CD14-positive monocyte (primary cell): ENCODE measurements at regions not wholly inside any gene's neighbourhood (a gene's known extent, or its start where the extent isn't known, plus 50 kb on each side); places are given as distances from the start of the nearest gene placed in this dataset.

Experiments used
- DNase-seq, 3 donors: peaks; one replicate each; pipeline ENCODE4 v3.0.0-alpha.2; 2011 to 2022
- H2AFZ ChIP-seq: 2 replicates; pipeline ENCODE4 v1.6.0; 2012; ENCODE audit warnings: mild to moderate bottlenecking, low read depth, low read length, inconsistent platforms; ENCODE audit not compliant: insufficient read depth, poor library complexity, severe bottlenecking
- H3K27ac ChIP-seq, 2 donors: 1 replicate in 1 of 2; 2 replicates in 1 of 2; pipeline ENCODE4 v1.5.1; 2012 to 2013; ENCODE audit warnings: low read length in 2 of 2, control low read depth in 1 of 2, inconsistent platforms in 1 of 2, low read depth in 1 of 2, mild to moderate bottlenecking in 1 of 2
- H3K27me3 ChIP-seq, 2 donors: one replicate each; pipeline versions ENCODE4 v1.6.0 to v1.6.1; 2011 to 2013; ENCODE audit warnings: low read length in 2 of 2; ENCODE audit not compliant: control insufficient read depth in 2 of 2, insufficient read depth in 2 of 2
- H3K36me3 ChIP-seq, 2 donors: replicated peaks in 1 of 2; 1 replicate in 1 of 2; 2 replicates in 1 of 2; pipeline versions ENCODE4 v1.5.1 to v1.6.1; 2012 to 2013; ENCODE audit warnings: low read length in 2 of 2, control low read depth in 1 of 2, inconsistent platforms in 1 of 2, mild to moderate bottlenecking in 1 of 2; ENCODE audit not compliant: insufficient read depth in 2 of 2, control insufficient read depth in 1 of 2
- H3K4me1 ChIP-seq, 2 donors: 1 replicate in 1 of 2; 2 replicates in 1 of 2; pipeline versions ENCODE4 v1.5.1 to v1.6.1; 2012 to 2013; ENCODE audit warnings: low read length in 2 of 2, control low read depth in 1 of 2, inconsistent platforms in 1 of 2, mild to moderate bottlenecking in 1 of 2, moderate library complexity in 1 of 2; ENCODE audit not compliant: insufficient read depth in 2 of 2, control insufficient read depth in 1 of 2
- H3K4me2 ChIP-seq: replicated peaks from 2 replicates; pipeline ENCODE3; 2012; ENCODE audit warnings: low read length, moderate library complexity, mild to moderate bottlenecking; ENCODE audit not compliant: poor library complexity, severe bottlenecking; ENCODE audit errors: extremely low read depth
- H3K4me3 ChIP-seq, 3 experiments: fragments of 200-600 bp in 1 of 3; sonication (generic) in 1 of 3; replicated peaks in 1 of 3; 1 replicate in 2 of 3; 2 replicates in 1 of 3; pipeline ENCODE4 v1.5.1; 2011 to 2013; ENCODE audit warnings: low read length in 3 of 3, mild to moderate bottlenecking in 3 of 3, control low read depth in 2 of 3, low read depth in 2 of 3, inconsistent platforms in 1 of 3, moderate library complexity in 1 of 3
- H3K79me2 ChIP-seq: 2 replicates; pipeline ENCODE4 v1.6.0; 2012; ENCODE audit warnings: mild to moderate bottlenecking, control low read depth, inconsistent platforms, low read length, moderate library complexity; ENCODE audit not compliant: insufficient read depth
- H3K9ac ChIP-seq: 2 replicates; pipeline ENCODE4 v1.6.0; 2017; ENCODE audit warnings: low read length, mild to moderate bottlenecking; ENCODE audit not compliant: insufficient read depth, poor library complexity, severe bottlenecking
- H3K9me3 ChIP-seq, 2 donors: replicated peaks in 1 of 2; 1 replicate in 1 of 2; 2 replicates in 1 of 2; pipeline versions ENCODE4 v1.5.1 to v1.6.1; 2012 to 2013; ENCODE audit warnings: low read length in 2 of 2, control low read depth in 1 of 2; ENCODE audit not compliant: control insufficient read depth in 1 of 2, insufficient read depth in 1 of 2
- H4K20me1 ChIP-seq: 2 replicates; pipeline ENCODE4 v1.6.0; 2012; ENCODE audit warnings: mild to moderate bottlenecking, low read length, control low read depth, moderate library complexity; ENCODE audit not compliant: insufficient read depth
- H3K27ac Mint-ChIP-seq, 7 donors: one replicate each; pipeline ENCODE4 v1.8.0; 2020; ENCODE audit warnings: mild to moderate bottlenecking in 7 of 7, mixed read lengths in 7 of 7, moderate library complexity in 6 of 7, inconsistent platforms in 2 of 7
- H3K27me3 Mint-ChIP-seq, 3 donors: one replicate each; pipeline ENCODE4 v1.8.0; 2021 to 2022; ENCODE audit warnings: low read depth in 3 of 3, mild to moderate bottlenecking in 3 of 3, mixed read lengths in 3 of 3, moderate library complexity in 3 of 3, inconsistent platforms in 1 of 3
- H3K36me3 Mint-ChIP-seq, 2 donors: one replicate each; pipeline ENCODE4 v1.8.0; 2020; ENCODE audit warnings: mixed read lengths in 2 of 2, inconsistent platforms in 1 of 2, mild to moderate bottlenecking in 1 of 2
- H3K4me1 Mint-ChIP-seq: one replicate; pipeline ENCODE4 v1.8.0; 2020; ENCODE audit warnings: mild to moderate bottlenecking, mixed read lengths
- H3K4me3 Mint-ChIP-seq, 2 donors: one replicate each; pipeline ENCODE4 v1.8.0; 2020; ENCODE audit warnings: mild to moderate bottlenecking in 2 of 2, mixed read lengths in 2 of 2, moderate library complexity in 1 of 2
- H3K9me3 Mint-ChIP-seq, 7 donors: one replicate each; pipeline ENCODE4 v1.8.0; 2020 to 2022; ENCODE audit warnings: mixed read lengths in 7 of 7, mild to moderate bottlenecking in 6 of 7, moderate library complexity in 6 of 7, inconsistent platforms in 2 of 7
- WGBS: methylation state at CpG from one replicate; pipeline ENCODE4 v1.1.5; 2013; ENCODE audit warnings: missing lambda C conversion rate; ENCODE audit not compliant: insufficient coverage; 5-methylcytosine and 5-hydroxymethylcytosine counted together
- intact Hi-C, 2 donors: fragments of 100-400 bp; cut with micrococcal nuclease; formaldehyde crosslinking; loops; one replicate each; pipeline versions ENCODE4 v1.15.0 to v1.15.1; 2023
- TF ChIP-seq, protein P1 (sequence below): fragments of 200-600 bp; IDR thresholded peaks from one replicate; pipeline ENCODE4 v1.8.0; 2022; ENCODE audit warnings: antibody characterized with exemption, mild to moderate bottlenecking

DNA sequence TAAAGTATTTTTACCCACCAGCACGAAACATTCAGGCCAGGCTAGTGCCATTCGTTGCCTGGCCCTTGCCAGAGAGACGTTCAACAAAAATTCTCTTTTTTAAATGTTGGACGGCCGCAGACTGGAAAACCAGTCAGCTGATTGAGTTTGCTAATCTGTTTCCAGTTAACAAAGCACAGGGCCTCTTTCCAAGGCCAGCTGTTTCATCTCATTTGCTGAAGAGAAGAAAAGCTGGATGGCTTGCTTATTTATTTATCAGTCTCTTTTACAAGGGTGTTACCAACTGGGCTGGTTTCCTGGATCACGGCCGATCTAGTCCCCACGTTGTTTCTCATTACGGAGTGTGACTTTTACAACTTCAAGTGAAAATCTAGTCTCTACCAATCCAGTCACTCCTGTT, 418.7 kb upstream of the DYNLRB2 start:
- Mint-ChIP-seq H3K4me1 (no peaks in the 10 kb centered on the region), H3K4me3 (no peak overlapping the region), H3K9me3 (peaks cover 0 to 6% (median 2%) of the 10 kb centered on the region in 7 donors), H3K36me3 (no peaks in the 10 kb centered on the region), H3K27ac (no peak overlapping the region), H3K27me3 (peaks cover 0 to 3% (median 2%) of the 10 kb centered on the region in 3 donors)
- no peak for DNase-seq
- no peak overlapping the region for H3K9ac ChIP-seq
- H3K4me2 ChIP-seq: no peak overlapping the region
- intact Hi-C loops: no loop called here
- H3K79me2 ChIP-seq: no peaks in the 10 kb centered on the region
- no peak overlapping the region for H3K27ac ChIP-seq
- H3K27me3 ChIP-seq: no peaks in the 10 kb centered on the region
- TF ChIP-seq, protein P1, sequence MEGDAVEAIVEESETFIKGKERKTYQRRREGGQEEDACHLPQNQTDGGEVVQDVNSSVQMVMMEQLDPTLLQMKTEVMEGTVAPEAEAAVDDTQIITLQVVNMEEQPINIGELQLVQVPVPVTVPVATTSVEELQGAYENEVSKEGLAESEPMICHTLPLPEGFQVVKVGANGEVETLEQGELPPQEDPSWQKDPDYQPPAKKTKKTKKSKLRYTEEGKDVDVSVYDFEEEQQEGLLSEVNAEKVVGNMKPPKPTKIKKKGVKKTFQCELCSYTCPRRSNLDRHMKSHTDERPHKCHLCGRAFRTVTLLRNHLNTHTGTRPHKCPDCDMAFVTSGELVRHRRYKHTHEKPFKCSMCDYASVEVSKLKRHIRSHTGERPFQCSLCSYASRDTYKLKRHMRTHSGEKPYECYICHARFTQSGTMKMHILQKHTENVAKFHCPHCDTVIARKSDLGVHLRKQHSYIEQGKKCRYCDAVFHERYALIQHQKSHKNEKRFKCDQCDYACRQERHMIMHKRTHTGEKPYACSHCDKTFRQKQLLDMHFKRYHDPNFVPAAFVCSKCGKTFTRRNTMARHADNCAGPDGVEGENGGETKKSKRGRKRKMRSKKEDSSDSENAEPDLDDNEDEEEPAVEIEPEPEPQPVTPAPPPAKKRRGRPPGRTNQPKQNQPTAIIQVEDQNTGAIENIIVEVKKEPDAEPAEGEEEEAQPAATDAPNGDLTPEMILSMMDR: no peak
- no peaks in the 10 kb centered on the region for H3K4me1 ChIP-seq
- H3K4me3 ChIP-seq: no peak overlapping the region
- H3K36me3 ChIP-seq: no peaks in the 10 kb centered on the region
- no peak overlapping the region for H2AFZ ChIP-seq
- no peaks in the 10 kb centered on the region for H4K20me1 ChIP-seq
- WGBS: 92% methylated on average over 5 of the region's 9 CpGs
- H3K9me3 ChIP-seq: no peaks in the 10 kb centered on the region

DNA sequence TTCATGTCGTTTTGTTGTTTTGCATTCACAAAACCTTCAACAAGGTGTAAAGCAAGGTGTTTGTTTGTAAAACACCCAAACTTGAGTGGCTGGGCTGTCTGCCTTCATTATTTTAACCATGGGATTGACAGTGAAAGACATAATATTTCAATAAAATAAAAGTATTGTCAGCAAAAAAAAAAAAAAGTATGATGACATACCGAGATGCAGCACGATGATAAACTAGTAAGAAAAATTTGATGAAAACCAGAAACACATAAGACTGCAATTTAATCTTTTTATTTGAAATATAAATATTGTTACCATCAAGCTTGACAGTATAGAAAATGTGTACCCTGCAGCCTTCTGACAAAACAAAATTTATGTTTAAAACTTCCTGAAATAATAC, 419.3 kb upstream of the DYNLRB2 start:
- no peaks in the 10 kb centered on the region for H3K79me2 ChIP-seq
- peaks cover 0 to 3% (median 2%) of the 10 kb centered on the region in 3 donors for H3K27me3 Mint-ChIP-seq
- no peak overlapping the region for H3K9ac ChIP-seq
- H3K36me3 Mint-ChIP-seq: no peaks in the 10 kb centered on the region
- TF ChIP-seq, protein P1: no peak
- no peaks in the 10 kb centered on the region for H3K27me3 ChIP-seq
- H4K20me1 ChIP-seq: no peaks in the 10 kb centered on the region
- peaks cover 0 to 5% (median 2%) of the 10 kb centered on the region in 7 donors for H3K9me3 Mint-ChIP-seq
- H3K4me1 Mint-ChIP-seq: no peaks in the 10 kb centered on the region
- no peaks in the 10 kb centered on the region for H3K4me1 ChIP-seq
- no peak for DNase-seq
- no CpG with 5 or more reads among the region's 3 CpGs for WGBS
- H2AFZ ChIP-seq: no peak overlapping the region
- H3K9me3 ChIP-seq: no peaks in the 10 kb centered on the region
- H3K4me3 Mint-ChIP-seq: no peak overlapping the region
- intact Hi-C loops: no loop called here
- no peak overlapping the region for H3K4me3 ChIP-seq
- no peak overlapping the region for H3K4me2 ChIP-seq
- H3K36me3 ChIP-seq: no peaks in the 10 kb centered on the region
- no peak overlapping the region for H3K27ac ChIP-seq
- no peak overlapping the region for H3K27ac Mint-ChIP-seq
